Erythroblast (primary cell): ENCODE measurements at regions not wholly inside any gene's neighbourhood (a gene's known extent, or its start where the extent isn't known, plus 50 kb on each side); places are given as distances from the start of the nearest gene placed in this dataset.

Source experiments
- GATA1 ChIP-seq: IDR thresholded peaks from 2 replicates; pipeline ENCODE4 v1.6.1; 2011; ENCODE audit warnings: low read depth, mild to moderate bottlenecking, control low read depth, low read length, moderate library complexity
- POLR2A ChIP-seq: IDR thresholded peaks from 2 replicates; pipeline ENCODE4 v1.6.1; 2011; ENCODE audit warnings: mild to moderate bottlenecking, low read length

DNA sequence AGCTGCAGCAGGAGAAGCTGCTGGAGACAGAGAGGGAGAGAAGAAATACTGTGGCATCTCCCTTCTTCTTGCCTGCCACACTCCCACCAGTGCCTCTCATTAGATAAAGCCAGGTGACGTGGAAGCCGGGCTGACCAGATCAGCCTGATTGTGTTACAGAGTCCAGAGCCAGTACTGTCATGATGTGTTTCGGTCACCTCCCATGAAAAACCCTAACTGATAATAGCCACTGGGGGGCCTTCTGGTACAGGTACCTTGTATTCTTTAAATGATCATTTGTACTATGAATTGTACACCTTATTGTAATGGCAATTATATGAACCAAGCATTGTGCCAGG lies 125.8 kb upstream of the TMEM108 start:
- no peak for TF ChIP-seq POLR2A
- TF ChIP-seq GATA1: no peak
